HEK293 (cell line): ENCODE measurements at regions not wholly inside any gene's neighbourhood (a gene's known extent, or its start where the extent isn't known, plus 50 kb on each side); places are given as distances from the start of the nearest gene placed in this dataset.
"Not testable (repeated sequence)": the region's sequence is repeated elsewhere in the genome, so short reads cannot be mapped to it uniquely, and the experiment has no call there.

Experiments used
- CTCF ChIP-seq: fragments of 450-650 bp; formaldehyde crosslinking; IDR thresholded peaks from 2 replicates; pipeline ENCODE4 v1.5.1; 2016; ENCODE audit warnings: missing biosample characterization, missing genetic modification characterization
- KLF16 ChIP-seq: fragments of 450-650 bp; formaldehyde crosslinking; IDR thresholded peaks from 2 replicates; pipeline ENCODE4 v1.5.1; 2017; ENCODE audit warnings: missing biosample characterization, missing genetic modification characterization
- TRIM28 ChIP-seq: IDR thresholded peaks from 2 replicates; pipeline ENCODE4 v1.6.1; 2011; ENCODE audit warnings: low read length, control low read depth, borderline replicate concordance
- ZNF266 ChIP-seq: fragments of 450-650 bp; formaldehyde crosslinking; IDR thresholded peaks from 2 replicates; pipeline ENCODE4 v1.5.1; 2016; ENCODE audit warnings: missing biosample characterization, missing genetic modification characterization, low read depth
- ZNF274 ChIP-seq, 2 experiments: fragments of 200-500 bp in 1 of 2; fragments of 450-650 bp in 1 of 2; sonication (Bioruptor generic) in 1 of 2; formaldehyde crosslinking in 1 of 2; IDR thresholded peaks; 2 replicates each; pipeline versions ENCODE4 v1.5.1 to v1.6.1; 2014 to 2016; ENCODE audit warnings: borderline replicate concordance in 1 of 2, inconsistent platforms in 1 of 2, low read length in 1 of 2, missing biosample characterization in 1 of 2, missing genetic modification characterization in 1 of 2
- ZNF37A ChIP-seq: fragments of 450-650 bp; IDR thresholded peaks from 2 replicates; pipeline ENCODE4 v1.5.1; 2018; ENCODE audit warnings: missing biosample characterization, missing genetic modification characterization

- TF ChIP-seq KLF16; ZNF266 (tag by site-specific recombination); CTCF (tag by site-specific recombination); ZNF37A; ZNF274 (IDR thresholded peaks at IDR 0.05; ENCODE audit: low read length); ZNF274 (tag by site-specific recombination; IDR thresholded peaks at IDR 0.05; ENCODE audit: borderline replicate concordance); TRIM28: not testable (repeated sequence)
These were observed 90.0 kb upstream of the NUDT6 start for GRCh38 chr4:123012416-123012815.
